ENCODE measurements at regions not wholly inside any gene's neighbourhood (a gene's known extent, or its start where the extent isn't known, plus 50 kb on each side); places are given as distances from the start of the nearest gene placed in this dataset.

DNA sequence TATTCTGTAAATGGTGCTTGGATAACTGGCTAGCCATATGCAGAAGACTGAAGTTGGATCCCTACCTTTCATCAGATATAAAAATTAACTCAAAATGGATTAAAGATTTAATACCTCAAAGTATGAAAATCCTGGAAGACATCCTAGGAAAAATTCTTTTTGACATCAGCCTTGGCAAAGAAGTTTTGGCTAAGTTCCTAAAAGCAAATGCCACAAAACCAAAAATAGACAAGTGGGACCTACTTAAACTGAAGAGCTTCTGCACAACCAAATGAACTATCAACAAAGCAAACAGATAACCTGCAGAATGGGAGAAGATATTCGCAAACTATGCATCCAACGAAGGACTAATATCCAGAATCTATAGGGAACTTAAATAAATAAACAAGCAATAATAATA is 60.3 kb upstream of the RIPPLY2 start:
- Histone ChIP-seq H3K27ac (ENCODE audit: control insufficient read depth, insufficient read depth) (no peak overlapping the region), H3K9ac (ENCODE audit: control insufficient read depth, insufficient read depth, low read length) (no peak overlapping the region), H4K20me1 (ENCODE audit: control insufficient read depth, insufficient read depth) (no peaks in the 10 kb centered on the region), H3K36me3 (ENCODE audit: control insufficient read depth in 2 of 2, insufficient read depth in 2 of 2, low read length in 1 of 2) (no peaks in the 10 kb centered on the region), H3K27me3 (replicated peaks in 1 of 2; ENCODE audit: control insufficient read depth in 2 of 2, insufficient read depth in 2 of 2, low read length in 1 of 2) (no peaks in the 10 kb centered on the region), H3K4me2 (ENCODE audit: control insufficient read depth, insufficient read depth) (no peak overlapping the region), H3K4me3 (no peak overlapping the region), H3K9me3 (replicated peaks; ENCODE audit: control insufficient read depth, insufficient read depth, low read length) (no peaks in the 10 kb centered on the region), H3K79me2 (ENCODE audit: control insufficient read depth, insufficient read depth, low read length) (no peaks in the 10 kb centered on the region), H2AFZ (ENCODE audit: control insufficient read depth, low read depth, low read length) (no peak overlapping the region), H3K4me1 (ENCODE audit: control insufficient read depth, insufficient read depth, low read length) (no peaks in the 10 kb centered on the region)
- ATAC-seq (no peak), DNase-seq (ENCODE audit: low read depth, low spot score) (no peak), FAIRE-seq (no peak)
- in situ Hi-C loops (cut with MboI) (no loop called here), intact Hi-C loops (cut with micrococcal nuclease; ENCODE audit: unreplicated experiment) (no loop called here)
- POLR2A ChIA-PET, result no interaction called here
- no TSS peak for BruUV-seq (replicated peaks)
- TF ChIP-seq, protein P1, sequence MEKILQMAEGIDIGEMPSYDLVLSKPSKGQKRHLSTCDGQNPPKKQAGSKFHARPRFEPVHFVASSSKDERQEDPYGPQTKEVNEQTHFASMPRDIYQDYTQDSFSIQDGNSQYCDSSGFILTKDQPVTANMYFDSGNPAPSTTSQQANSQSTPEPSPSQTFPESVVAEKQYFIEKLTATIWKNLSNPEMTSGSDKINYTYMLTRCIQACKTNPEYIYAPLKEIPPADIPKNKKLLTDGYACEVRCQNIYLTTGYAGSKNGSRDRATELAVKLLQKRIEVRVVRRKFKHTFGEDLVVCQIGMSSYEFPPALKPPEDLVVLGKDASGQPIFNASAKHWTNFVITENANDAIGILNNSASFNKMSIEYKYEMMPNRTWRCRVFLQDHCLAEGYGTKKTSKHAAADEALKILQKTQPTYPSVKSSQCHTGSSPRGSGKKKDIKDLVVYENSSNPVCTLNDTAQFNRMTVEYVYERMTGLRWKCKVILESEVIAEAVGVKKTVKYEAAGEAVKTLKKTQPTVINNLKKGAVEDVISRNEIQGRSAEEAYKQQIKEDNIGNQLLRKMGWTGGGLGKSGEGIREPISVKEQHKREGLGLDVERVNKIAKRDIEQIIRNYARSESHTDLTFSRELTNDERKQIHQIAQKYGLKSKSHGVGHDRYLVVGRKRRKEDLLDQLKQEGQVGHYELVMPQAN (conservative IDR thresholded peaks at IDR 0.05), result no peak
- TF ChIP-seq SUZ12 (IDR thresholded peaks at IDR 0.05; ENCODE audit: unreplicated experiment) (no peak), HDGF (IDR thresholded peaks at IDR 0.05) (no peak), TCF7 (IDR thresholded peaks at IDR 0.05; ENCODE audit: borderline replicate concordance) (no peak), BMI1 (IDR thresholded peaks at IDR 0.05; ENCODE audit: borderline replicate concordance) (no peak)
- TF ChIP-seq, protein P2, sequence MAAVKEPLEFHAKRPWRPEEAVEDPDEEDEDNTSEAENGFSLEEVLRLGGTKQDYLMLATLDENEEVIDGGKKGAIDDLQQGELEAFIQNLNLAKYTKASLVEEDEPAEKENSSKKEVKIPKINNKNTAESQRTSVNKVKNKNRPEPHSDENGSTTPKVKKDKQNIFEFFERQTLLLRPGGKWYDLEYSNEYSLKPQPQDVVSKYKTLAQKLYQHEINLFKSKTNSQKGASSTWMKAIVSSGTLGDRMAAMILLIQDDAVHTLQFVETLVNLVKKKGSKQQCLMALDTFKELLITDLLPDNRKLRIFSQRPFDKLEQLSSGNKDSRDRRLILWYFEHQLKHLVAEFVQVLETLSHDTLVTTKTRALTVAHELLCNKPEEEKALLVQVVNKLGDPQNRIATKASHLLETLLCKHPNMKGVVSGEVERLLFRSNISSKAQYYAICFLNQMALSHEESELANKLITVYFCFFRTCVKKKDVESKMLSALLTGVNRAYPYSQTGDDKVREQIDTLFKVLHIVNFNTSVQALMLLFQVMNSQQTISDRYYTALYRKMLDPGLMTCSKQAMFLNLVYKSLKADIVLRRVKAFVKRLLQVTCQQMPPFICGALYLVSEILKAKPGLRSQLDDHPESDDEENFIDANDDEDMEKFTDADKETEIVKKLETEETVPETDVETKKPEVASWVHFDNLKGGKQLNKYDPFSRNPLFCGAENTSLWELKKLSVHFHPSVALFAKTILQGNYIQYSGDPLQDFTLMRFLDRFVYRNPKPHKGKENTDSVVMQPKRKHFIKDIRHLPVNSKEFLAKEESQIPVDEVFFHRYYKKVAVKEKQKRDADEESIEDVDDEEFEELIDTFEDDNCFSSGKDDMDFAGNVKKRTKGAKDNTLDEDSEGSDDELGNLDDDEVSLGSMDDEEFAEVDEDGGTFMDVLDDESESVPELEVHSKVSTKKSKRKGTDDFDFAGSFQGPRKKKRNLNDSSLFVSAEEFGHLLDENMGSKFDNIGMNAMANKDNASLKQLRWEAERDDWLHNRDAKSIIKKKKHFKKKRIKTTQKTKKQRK (IDR thresholded peaks at IDR 0.05; ENCODE audit: low read depth, low read length), result no peak
- TF ChIP-seq, protein P3, sequence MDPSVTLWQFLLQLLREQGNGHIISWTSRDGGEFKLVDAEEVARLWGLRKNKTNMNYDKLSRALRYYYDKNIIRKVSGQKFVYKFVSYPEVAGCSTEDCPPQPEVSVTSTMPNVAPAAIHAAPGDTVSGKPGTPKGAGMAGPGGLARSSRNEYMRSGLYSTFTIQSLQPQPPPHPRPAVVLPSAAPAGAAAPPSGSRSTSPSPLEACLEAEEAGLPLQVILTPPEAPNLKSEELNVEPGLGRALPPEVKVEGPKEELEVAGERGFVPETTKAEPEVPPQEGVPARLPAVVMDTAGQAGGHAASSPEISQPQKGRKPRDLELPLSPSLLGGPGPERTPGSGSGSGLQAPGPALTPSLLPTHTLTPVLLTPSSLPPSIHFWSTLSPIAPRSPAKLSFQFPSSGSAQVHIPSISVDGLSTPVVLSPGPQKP (IDR thresholded peaks at IDR 0.05; ENCODE audit: low read depth, low read length), result no peak
- RAD21 ChIA-PET (ENCODE audit: unreplicated experiment), result no interaction called here
- 46% methylated on average over 2 of the region's 2 CpGs for WGBS (ENCODE audit: insufficient coverage, insufficient replicate concordance, low lambda C conversion rate, missing lambda C conversion rate)
- CTCF ChIA-PET, result no interaction called here
- SMC1A ChIA-PET (ENCODE audit: uncharacterized antibody, unreplicated experiment), result no interaction called here

All from GM12878 (cell line).